HCT116 (cell line): ENCODE measurements at regions not wholly inside any gene's neighbourhood (a gene's known extent, or its start where the extent isn't known, plus 50 kb on each side); places are given as distances from the start of the nearest gene placed in this dataset.

ENCODE experiments used
- EZH2 ChIP-seq: fragments of 200-600 bp; sonication (generic); IDR thresholded peaks from 2 replicates; pipeline ENCODE4 v1.6.1; 2017; ENCODE audit warnings: antibody characterized with exemption, mixed run types
- POLR2A ChIP-seq: IDR thresholded peaks from 2 replicates; pipeline ENCODE4 v1.7.0; 2011; ENCODE audit warnings: borderline replicate concordance; ENCODE audit not compliant: insufficient read depth, insufficient read length; ENCODE audit errors: extremely low read depth
- POLR2AphosphoS5 ChIP-seq: IDR thresholded peaks from 2 replicates; pipeline ENCODE4 v1.6.1; 2011; ENCODE audit warnings: mild to moderate bottlenecking, low read depth, low read length, moderate library complexity
- REST ChIP-seq: IDR thresholded peaks from 2 replicates; pipeline ENCODE4 v1.6.1; 2012; ENCODE audit warnings: low read depth
- TF ChIP-seq, protein P1 (sequence below), 3 experiments: fragments of 200-600 bp in 1 of 3; sonication (generic) in 1 of 3; IDR thresholded peaks in 2 of 3; conservative IDR thresholded peaks in 1 of 3; 2 replicates each; pipeline ENCODE4 v1.5.1; 2012 to 2017; ENCODE audit warnings: low read depth in 2 of 3, low read length in 2 of 3, antibody characterized with exemption in 1 of 3, borderline replicate concordance in 1 of 3, control low read depth in 1 of 3, mild to moderate bottlenecking in 1 of 3, mixed read lengths in 1 of 3, mixed run types in 1 of 3, moderate library complexity in 1 of 3; ENCODE audit not compliant: insufficient read depth in 1 of 3

GRCh38 chr13:54424344-54424743 is 1395.7 kb downstream of the OLFM4 start:
- TF ChIP-seq REST (no peak), EZH2 (no peak), POLR2A (no peak), POLR2AphosphoS5 (no peak)
- TF ChIP-seq, protein P1, sequence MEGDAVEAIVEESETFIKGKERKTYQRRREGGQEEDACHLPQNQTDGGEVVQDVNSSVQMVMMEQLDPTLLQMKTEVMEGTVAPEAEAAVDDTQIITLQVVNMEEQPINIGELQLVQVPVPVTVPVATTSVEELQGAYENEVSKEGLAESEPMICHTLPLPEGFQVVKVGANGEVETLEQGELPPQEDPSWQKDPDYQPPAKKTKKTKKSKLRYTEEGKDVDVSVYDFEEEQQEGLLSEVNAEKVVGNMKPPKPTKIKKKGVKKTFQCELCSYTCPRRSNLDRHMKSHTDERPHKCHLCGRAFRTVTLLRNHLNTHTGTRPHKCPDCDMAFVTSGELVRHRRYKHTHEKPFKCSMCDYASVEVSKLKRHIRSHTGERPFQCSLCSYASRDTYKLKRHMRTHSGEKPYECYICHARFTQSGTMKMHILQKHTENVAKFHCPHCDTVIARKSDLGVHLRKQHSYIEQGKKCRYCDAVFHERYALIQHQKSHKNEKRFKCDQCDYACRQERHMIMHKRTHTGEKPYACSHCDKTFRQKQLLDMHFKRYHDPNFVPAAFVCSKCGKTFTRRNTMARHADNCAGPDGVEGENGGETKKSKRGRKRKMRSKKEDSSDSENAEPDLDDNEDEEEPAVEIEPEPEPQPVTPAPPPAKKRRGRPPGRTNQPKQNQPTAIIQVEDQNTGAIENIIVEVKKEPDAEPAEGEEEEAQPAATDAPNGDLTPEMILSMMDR (IDR thresholded peaks at IDR 0.05 in 2 of 3, conservative IDR thresholded peaks at IDR 0.05 in 1 of 3; ENCODE audit: borderline replicate concordance in 1 of 3, insufficient read depth in 1 of 3, low read depth in 2 of 3, low read length in 2 of 3), result no peak
